Ascending aorta (tissue), 2 donors: ENCODE measurements at regions not wholly inside any gene's neighbourhood (a gene's known extent, or its start where the extent isn't known, plus 50 kb on each side); places are given as distances from the start of the nearest gene placed in this dataset.

ENCODE experiments used
- DNase-seq, 2 donors: peaks; one replicate each; pipeline ENCODE4 v3.0.0-alpha.2; 2019; ENCODE audit warnings: low spot score in 2 of 2
- H3K27ac ChIP-seq, 2 donors: fragments of 200-600 bp; sonication (generic); one replicate each; pipeline ENCODE4 v1.5.1; 2016 to 2017; ENCODE audit warnings: mild to moderate bottlenecking in 1 of 2
- H3K27me3 ChIP-seq: fragments of 200-600 bp; sonication (generic); one replicate; pipeline ENCODE4 v1.5.1; 2017
- H3K36me3 ChIP-seq, 2 donors: fragments of 200-600 bp; sonication (generic); one replicate each; pipeline ENCODE4 v1.5.1; 2016
- H3K4me1 ChIP-seq, 2 donors: fragments of 200-600 bp; sonication (generic); one replicate each; pipeline ENCODE4 v1.5.1; 2016 to 2017; ENCODE audit warnings: mild to moderate bottlenecking in 1 of 2
- H3K4me3 ChIP-seq, 2 donors: fragments of 200-600 bp; sonication (generic); one replicate each; pipeline ENCODE4 v1.5.1; 2016 to 2017; ENCODE audit warnings: mild to moderate bottlenecking in 1 of 2
- H3K9me3 ChIP-seq, 2 donors: fragments of 200-600 bp; sonication (generic); one replicate each; pipeline ENCODE4 v1.5.1; 2016
- intact Hi-C: fragments of 100-400 bp; cut with DNase I; formaldehyde crosslinking; loops from one replicate; pipeline ENCODE4 v1.15.1; 2023
- TF ChIP-seq, protein P1 (sequence below), 3 experiments: fragments of 200-600 bp in 2 of 3; fragments of 450-650 bp in 1 of 3; sonication (generic) in 2 of 3; IDR thresholded peaks; one replicate each; pipeline ENCODE4 v1.5.1; 2016 to 2019; ENCODE audit warnings: antibody characterized with exemption in 3 of 3, mild to moderate bottlenecking in 1 of 3, moderate library complexity in 1 of 3

DNA sequence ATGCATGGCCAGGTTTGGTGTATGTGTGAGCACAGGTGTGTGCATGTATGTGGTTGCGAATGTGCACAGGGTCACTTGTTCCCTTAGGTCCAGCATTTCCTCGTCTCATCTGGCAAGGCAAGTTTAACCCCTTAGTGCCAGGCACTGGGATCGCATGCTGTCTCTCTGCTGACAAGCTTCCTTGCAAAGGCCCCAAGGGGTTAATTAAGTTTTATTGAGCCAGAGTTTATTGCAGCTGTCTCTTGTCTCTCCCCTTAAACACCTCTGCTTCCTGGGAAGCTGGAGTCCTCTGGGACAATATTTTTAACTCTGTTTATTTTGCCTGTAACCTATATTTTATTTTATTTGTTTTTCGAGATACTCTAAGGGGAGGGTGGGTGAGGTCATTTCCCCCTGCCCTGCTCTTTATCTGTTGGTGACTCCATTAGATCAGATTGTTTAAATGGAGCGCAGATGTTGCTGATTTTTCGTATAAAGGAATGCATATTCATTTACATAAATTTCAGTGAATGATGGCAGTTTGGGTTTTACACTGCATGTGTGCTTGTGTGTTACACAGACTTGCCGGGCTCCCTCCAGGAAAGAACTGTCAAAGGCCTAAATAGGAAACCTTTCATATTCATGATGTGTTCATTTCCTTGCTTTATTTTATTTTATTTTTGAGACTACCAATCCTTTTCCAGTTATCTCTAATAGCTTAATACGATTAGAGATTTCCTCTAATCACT, 99.7 kb downstream of the CBLN1 start:
- intact Hi-C loops = no loop called here
- TF ChIP-seq, protein P1, sequence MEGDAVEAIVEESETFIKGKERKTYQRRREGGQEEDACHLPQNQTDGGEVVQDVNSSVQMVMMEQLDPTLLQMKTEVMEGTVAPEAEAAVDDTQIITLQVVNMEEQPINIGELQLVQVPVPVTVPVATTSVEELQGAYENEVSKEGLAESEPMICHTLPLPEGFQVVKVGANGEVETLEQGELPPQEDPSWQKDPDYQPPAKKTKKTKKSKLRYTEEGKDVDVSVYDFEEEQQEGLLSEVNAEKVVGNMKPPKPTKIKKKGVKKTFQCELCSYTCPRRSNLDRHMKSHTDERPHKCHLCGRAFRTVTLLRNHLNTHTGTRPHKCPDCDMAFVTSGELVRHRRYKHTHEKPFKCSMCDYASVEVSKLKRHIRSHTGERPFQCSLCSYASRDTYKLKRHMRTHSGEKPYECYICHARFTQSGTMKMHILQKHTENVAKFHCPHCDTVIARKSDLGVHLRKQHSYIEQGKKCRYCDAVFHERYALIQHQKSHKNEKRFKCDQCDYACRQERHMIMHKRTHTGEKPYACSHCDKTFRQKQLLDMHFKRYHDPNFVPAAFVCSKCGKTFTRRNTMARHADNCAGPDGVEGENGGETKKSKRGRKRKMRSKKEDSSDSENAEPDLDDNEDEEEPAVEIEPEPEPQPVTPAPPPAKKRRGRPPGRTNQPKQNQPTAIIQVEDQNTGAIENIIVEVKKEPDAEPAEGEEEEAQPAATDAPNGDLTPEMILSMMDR (IDR thresholded peaks at IDR 0.05) = no peak
- Histone ChIP-seq H3K4me1 (no peaks in the 10 kb centered on the region), H3K27me3 (no peaks in the 10 kb centered on the region), H3K4me3 (no peak overlapping the region), H3K36me3 (no peaks in the 10 kb centered on the region), H3K9me3 (no peaks in the 10 kb centered on the region), H3K27ac (no peak overlapping the region)
- DNase-seq = no peak

DNA sequence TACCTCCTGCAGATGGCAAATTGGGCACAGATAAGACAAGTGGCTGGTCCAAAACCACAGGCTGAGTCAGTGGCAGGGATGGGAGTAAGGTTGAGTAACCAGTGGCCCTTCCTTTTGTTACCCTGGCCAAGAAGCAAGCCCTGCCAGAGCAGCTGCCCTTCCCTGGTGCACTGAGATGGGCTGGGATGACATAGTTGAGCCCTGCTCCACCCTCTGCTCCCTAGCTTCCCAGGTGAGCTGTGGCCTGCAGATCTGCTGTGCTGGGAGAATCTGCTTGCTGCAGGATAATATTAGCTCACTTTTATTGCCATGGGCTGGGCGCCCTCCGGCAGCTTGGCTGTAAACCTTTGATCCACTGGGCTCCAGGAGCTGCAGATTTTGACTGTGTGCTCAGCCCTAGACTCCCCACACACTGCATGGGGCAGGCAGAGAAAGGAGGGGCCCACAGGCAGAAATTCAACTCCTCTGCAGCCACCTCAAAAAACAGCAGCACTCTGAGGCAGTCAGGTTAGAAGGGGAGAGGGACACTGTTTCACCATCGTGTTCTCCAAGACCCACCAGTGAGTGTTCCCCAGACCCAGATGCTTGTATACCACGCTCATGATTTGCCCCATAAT, 101.8 kb downstream of the CBLN1 start:
- Histone ChIP-seq H3K36me3 (no peaks in the 10 kb centered on the region), H3K27me3 (no peaks in the 10 kb centered on the region), H3K27ac (no peak overlapping the region), H3K4me3 (no peak overlapping the region), H3K4me1 (no peaks in the 10 kb centered on the region), H3K9me3 (no peaks in the 10 kb centered on the region)
- intact Hi-C loops = no loop called here
- no peak for DNase-seq
- TF ChIP-seq, protein P1 (IDR thresholded peaks at IDR 0.05) = no peak

DNA sequence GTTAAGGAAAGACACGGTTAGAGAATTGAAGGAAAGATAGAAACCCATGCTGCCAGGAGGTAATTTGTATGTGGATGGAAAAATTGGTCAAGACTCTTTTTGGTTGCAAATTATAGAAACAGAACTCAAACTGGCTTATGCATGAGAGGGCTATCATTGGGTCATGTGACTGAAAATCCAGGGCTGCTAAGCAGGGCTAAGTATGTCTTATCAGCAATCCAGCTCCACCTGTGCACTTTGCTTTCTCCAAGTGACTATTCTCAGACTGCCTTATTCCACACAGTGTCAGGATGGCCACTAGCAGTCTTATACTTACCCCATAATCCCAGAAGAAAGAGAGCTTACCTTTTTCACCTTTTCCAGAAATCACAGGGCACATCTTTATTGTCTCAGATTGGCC, 113.5 kb downstream of the CBLN1 start:
- intact Hi-C loops = no loop called here
- H3K4me3 ChIP-seq = no peak overlapping the region
- H3K9me3 ChIP-seq = no peaks in the 10 kb centered on the region
- H3K4me1 ChIP-seq = no peaks in the 10 kb centered on the region
- no peak overlapping the region for H3K27ac ChIP-seq
- no peaks in the 10 kb centered on the region for H3K27me3 ChIP-seq
- TF ChIP-seq, protein P1 (IDR thresholded peaks at IDR 0.05) = no peak
- H3K36me3 ChIP-seq = no peaks in the 10 kb centered on the region
- DNase-seq = no peak

DNA sequence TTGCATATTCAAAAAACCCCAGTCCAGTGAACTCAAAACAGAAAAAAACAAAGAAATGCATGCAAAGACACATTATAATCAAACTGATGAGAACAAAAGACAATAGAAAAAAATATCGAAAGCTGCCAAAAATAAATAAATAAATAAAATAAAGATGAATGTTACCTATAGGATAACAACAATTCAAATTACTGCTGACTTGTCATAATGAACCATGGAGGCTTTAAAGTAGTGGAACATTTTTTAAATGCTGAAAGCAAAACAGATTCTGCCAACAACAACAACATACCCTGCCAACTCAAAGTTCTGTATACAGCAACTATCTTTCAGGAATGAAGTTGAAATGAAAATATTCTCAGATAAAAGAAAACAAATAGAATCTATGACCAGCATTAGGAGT, 116.6 kb downstream of the CBLN1 start:
- TF ChIP-seq, protein P1 (IDR thresholded peaks at IDR 0.05) = no peak
- Histone ChIP-seq H3K36me3 (no peaks in the 10 kb centered on the region), H3K9me3 (no peaks in the 10 kb centered on the region), H3K27me3 (no peaks in the 10 kb centered on the region), H3K27ac (no peak overlapping the region), H3K4me3 (no peak overlapping the region), H3K4me1 (no peaks in the 10 kb centered on the region)
- DNase-seq = no peak
- intact Hi-C loops = no loop called here

DNA sequence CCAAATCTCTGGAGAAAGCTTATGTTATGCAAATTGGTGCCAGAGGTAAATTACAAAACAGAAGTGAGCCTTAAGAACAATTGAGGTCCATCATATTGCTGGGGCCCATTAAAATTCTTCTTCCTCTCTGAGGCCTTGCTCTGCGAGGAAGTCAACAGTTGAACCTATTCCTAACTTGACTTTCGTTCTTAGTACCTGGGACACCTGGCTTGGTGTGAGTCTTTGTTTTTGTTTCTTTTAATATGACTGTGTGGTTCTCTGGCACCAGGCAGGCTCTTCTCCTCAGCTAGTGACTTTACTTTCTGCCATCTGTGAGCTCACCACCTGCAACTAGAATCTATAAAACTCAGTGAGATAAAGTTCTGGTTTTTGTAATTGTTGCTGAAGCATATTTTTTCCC, 120.4 kb downstream of the CBLN1 start:
- H3K36me3 ChIP-seq = no peaks in the 10 kb centered on the region
- TF ChIP-seq, protein P1 (IDR thresholded peaks at IDR 0.05) = no peak
- H3K4me1 ChIP-seq = no peaks in the 10 kb centered on the region
- intact Hi-C loops = no loop called here
- DNase-seq = no peak
- H3K4me3 ChIP-seq = no peak overlapping the region
- no peak overlapping the region for H3K27ac ChIP-seq
- no peaks in the 10 kb centered on the region for H3K9me3 ChIP-seq
- H3K27me3 ChIP-seq = no peaks in the 10 kb centered on the region
